Fibroblast of lung (primary cell): ENCODE measurements at regions not wholly inside any gene's neighbourhood (a gene's known extent, or its start where the extent isn't known, plus 50 kb on each side); places are given as distances from the start of the nearest gene placed in this dataset.

Source experiments
- DNase-seq, 2 donors: peaks; one replicate each; pipeline versions ENCODE4 v3.0.0 to v3.0.0-alpha.2; 2010; ENCODE audit warnings: low read depth in 2 of 2
- H2AFZ ChIP-seq: 2 replicates; pipeline ENCODE4 v1.5.1; 2012; ENCODE audit warnings: low read length, control low read depth, inconsistent platforms
- H3K27ac ChIP-seq: 2 replicates; pipeline ENCODE4 v1.5.1; 2011; ENCODE audit warnings: low read length, control low read depth; ENCODE audit not compliant: insufficient read depth
- H3K27me3 ChIP-seq: 2 replicates; pipeline ENCODE4 v1.5.1; 2011; ENCODE audit warnings: mild to moderate bottlenecking, low read length; ENCODE audit not compliant: control insufficient read depth, insufficient read depth
- H3K36me3 ChIP-seq: 2 replicates; pipeline ENCODE4 v1.5.1; 2011; ENCODE audit warnings: low read length; ENCODE audit not compliant: control insufficient read depth, insufficient read depth
- H3K4me1 ChIP-seq: 2 replicates; pipeline ENCODE4 v1.5.1; 2011; ENCODE audit warnings: low read length; ENCODE audit not compliant: control insufficient read depth, insufficient read depth; ENCODE audit errors: extremely low read depth
- H3K4me2 ChIP-seq: 2 replicates; pipeline ENCODE4 v1.5.1; 2011; ENCODE audit warnings: low read length, control low read depth; ENCODE audit not compliant: insufficient read depth; ENCODE audit errors: extremely low read depth
- H3K4me3 ChIP-seq, 4 experiments: fragments of 200-600 bp in 1 of 4; sonication (generic) in 1 of 4; replicated peaks in 1 of 4; 2 replicates each; pipeline ENCODE4 v1.5.1; 2011 to 2016; ENCODE audit warnings: low read length in 4 of 4, low read depth in 3 of 4, mild to moderate bottlenecking in 3 of 4, control low read depth in 2 of 4, inconsistent platforms in 1 of 4, mixed read lengths in 1 of 4; ENCODE audit not compliant: insufficient read depth in 1 of 4; ENCODE audit errors: control extremely low read depth in 1 of 4
- H3K79me2 ChIP-seq: 2 replicates; pipeline ENCODE4 v1.5.1; 2012; ENCODE audit warnings: mild to moderate bottlenecking, low read length, inconsistent platforms; ENCODE audit not compliant: control insufficient read depth, insufficient read depth
- H3K9ac ChIP-seq: 2 replicates; pipeline ENCODE4 v1.5.1; 2011; ENCODE audit warnings: mild to moderate bottlenecking, low read length, control low read depth; ENCODE audit not compliant: insufficient read depth
- H3K9me3 ChIP-seq: 2 replicates; pipeline ENCODE4 v1.5.1; 2012; ENCODE audit warnings: low read depth, low read length; ENCODE audit not compliant: control insufficient read depth, insufficient read depth
- H4K20me1 ChIP-seq: 2 replicates; pipeline ENCODE4 v1.5.1; 2011; ENCODE audit warnings: low read length; ENCODE audit not compliant: control insufficient read depth, insufficient read depth; ENCODE audit errors: extremely low read depth
- EZH2 ChIP-seq: IDR thresholded peaks from 2 replicates; pipeline ENCODE4 v1.5.1; 2012; ENCODE audit warnings: low read length, control low read depth, mild to moderate bottlenecking; ENCODE audit errors: missing control alignments
- TF ChIP-seq, protein P1 (sequence below), 2 donors: IDR thresholded peaks in 1 of 2; conservative IDR thresholded peaks in 1 of 2; 1 replicate in 1 of 2; 2 replicates in 1 of 2; pipeline ENCODE4 v1.5.1; 2011 to 2012; ENCODE audit warnings: low read length in 2 of 2, control low read depth in 1 of 2, inconsistent platforms in 1 of 2, low read depth in 1 of 2, mild to moderate bottlenecking in 1 of 2

DNA sequence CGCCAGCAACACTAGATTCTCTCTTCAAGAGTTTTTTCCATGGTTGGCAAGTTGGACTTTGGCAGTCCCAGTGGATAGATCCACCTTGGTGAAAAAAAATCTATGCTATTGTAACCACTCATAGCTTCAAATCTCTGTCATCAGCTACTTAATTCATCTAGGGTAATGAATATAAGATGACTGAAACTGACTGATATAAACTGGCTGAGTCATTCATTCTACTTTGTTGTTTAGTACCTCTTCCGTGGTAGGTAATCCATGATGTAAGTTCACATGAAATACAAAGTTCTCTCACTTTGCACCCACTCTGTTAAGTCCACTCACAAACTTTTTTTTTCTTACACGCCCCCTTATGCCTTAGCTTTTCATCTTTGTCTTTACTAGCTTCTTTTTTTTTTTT, 1381.5 kb downstream of the SLITRK5 start:
- no peaks in the 10 kb centered on the region for H3K36me3 ChIP-seq
- H2AFZ ChIP-seq: no peak overlapping the region
- H3K9me3 ChIP-seq: no peaks in the 10 kb centered on the region
- no peaks in the 10 kb centered on the region for H3K79me2 ChIP-seq
- no peak overlapping the region for H3K4me3 ChIP-seq
- H3K4me2 ChIP-seq: no peak overlapping the region
- H3K9ac ChIP-seq: no peak overlapping the region
- no peaks in the 10 kb centered on the region for H3K27me3 ChIP-seq
- no peaks in the 10 kb centered on the region for H4K20me1 ChIP-seq
- no peaks in the 10 kb centered on the region for H3K4me1 ChIP-seq
- H3K27ac ChIP-seq: no peak overlapping the region
- no peak for DNase-seq
- TF ChIP-seq, protein P1, sequence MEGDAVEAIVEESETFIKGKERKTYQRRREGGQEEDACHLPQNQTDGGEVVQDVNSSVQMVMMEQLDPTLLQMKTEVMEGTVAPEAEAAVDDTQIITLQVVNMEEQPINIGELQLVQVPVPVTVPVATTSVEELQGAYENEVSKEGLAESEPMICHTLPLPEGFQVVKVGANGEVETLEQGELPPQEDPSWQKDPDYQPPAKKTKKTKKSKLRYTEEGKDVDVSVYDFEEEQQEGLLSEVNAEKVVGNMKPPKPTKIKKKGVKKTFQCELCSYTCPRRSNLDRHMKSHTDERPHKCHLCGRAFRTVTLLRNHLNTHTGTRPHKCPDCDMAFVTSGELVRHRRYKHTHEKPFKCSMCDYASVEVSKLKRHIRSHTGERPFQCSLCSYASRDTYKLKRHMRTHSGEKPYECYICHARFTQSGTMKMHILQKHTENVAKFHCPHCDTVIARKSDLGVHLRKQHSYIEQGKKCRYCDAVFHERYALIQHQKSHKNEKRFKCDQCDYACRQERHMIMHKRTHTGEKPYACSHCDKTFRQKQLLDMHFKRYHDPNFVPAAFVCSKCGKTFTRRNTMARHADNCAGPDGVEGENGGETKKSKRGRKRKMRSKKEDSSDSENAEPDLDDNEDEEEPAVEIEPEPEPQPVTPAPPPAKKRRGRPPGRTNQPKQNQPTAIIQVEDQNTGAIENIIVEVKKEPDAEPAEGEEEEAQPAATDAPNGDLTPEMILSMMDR (conservative IDR thresholded peaks at IDR 0.05 in 1 of 2, IDR thresholded peaks at IDR 0.05 in 1 of 2; ENCODE audit: low read depth in 1 of 2, low read length in 2 of 2): no peak
- TF ChIP-seq EZH2: no peak

DNA sequence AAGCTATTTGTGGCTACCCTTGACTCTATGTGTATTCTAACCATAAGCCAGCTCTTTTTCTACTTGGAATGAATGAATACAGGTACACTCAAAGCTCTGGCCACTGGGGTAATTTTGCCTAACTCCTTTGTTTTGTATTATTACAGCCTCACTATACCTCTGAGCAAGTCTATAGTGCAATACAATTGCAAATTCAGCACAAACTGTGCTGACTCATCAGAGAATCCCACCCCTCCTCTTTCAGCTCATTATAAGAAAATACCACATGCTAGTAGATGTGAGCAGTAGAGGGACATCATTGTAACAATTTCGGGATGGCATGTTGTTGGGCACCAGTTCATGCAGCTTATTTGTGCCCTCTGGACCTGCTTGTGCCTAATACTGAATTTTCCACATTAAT, 1382.2 kb downstream of the SLITRK5 start:
- Histone ChIP-seq H2AFZ (no peak overlapping the region), H3K79me2 (no peaks in the 10 kb centered on the region), H3K27ac (no peak overlapping the region), H4K20me1 (no peaks in the 10 kb centered on the region), H3K4me1 (no peaks in the 10 kb centered on the region), H3K27me3 (no peaks in the 10 kb centered on the region), H3K9ac (no peak overlapping the region), H3K36me3 (no peaks in the 10 kb centered on the region), H3K4me3 (no peak overlapping the region), H3K9me3 (no peaks in the 10 kb centered on the region), H3K4me2 (no peak overlapping the region)
- DNase-seq: no peak
- TF ChIP-seq EZH2: no peak
- TF ChIP-seq, protein P1 (conservative IDR thresholded peaks at IDR 0.05 in 1 of 2, IDR thresholded peaks at IDR 0.05 in 1 of 2; ENCODE audit: low read depth in 1 of 2, low read length in 2 of 2): no peak

GRCh38 chr13:89057274-89057673, 1386.1 kb downstream of the SLITRK5 start:
- Histone ChIP-seq H3K79me2 (no peaks in the 10 kb centered on the region), H3K36me3 (no peaks in the 10 kb centered on the region), H3K9me3 (no peaks in the 10 kb centered on the region), H2AFZ (no peak overlapping the region), H3K4me3 (no peak overlapping the region), H3K27me3 (no peaks in the 10 kb centered on the region), H3K27ac (no peak overlapping the region), H3K4me1 (no peaks in the 10 kb centered on the region), H3K9ac (no peak overlapping the region), H4K20me1 (no peaks in the 10 kb centered on the region), H3K4me2 (no peak overlapping the region)
- TF ChIP-seq EZH2: no peak
- TF ChIP-seq, protein P1 (conservative IDR thresholded peaks at IDR 0.05 in 1 of 2, IDR thresholded peaks at IDR 0.05 in 1 of 2; ENCODE audit: low read depth in 1 of 2, low read length in 2 of 2): no peak
- no peak for DNase-seq
